Trophoblast cell (in vitro differentiated cells and primary cell): ENCODE measurements at regions not wholly inside any gene's neighbourhood (a gene's known extent, or its start where the extent isn't known, plus 50 kb on each side); places are given as distances from the start of the nearest gene placed in this dataset.

Experiments
- DNase-seq, 2 donors: peaks; one replicate each; pipeline ENCODE4 v3.0.0-alpha.2; 2016
- H2AFZ ChIP-seq: 2 replicates; pipeline ENCODE4 v1.6.1; 2013; ENCODE audit warnings: low read length, moderate library complexity, mild to moderate bottlenecking; ENCODE audit not compliant: insufficient read depth, poor library complexity
- H2AK5ac ChIP-seq: 2 replicates; pipeline ENCODE4 v1.6.1; 2013; ENCODE audit warnings: mild to moderate bottlenecking, low read length
- H2BK120ac ChIP-seq: 2 replicates; pipeline ENCODE4 v1.6.1; 2013; ENCODE audit warnings: low read length, mild to moderate bottlenecking, moderate library complexity; ENCODE audit not compliant: insufficient read depth, poor library complexity
- H2BK12ac ChIP-seq: 2 replicates; pipeline ENCODE4 v1.6.1; 2013; ENCODE audit warnings: mild to moderate bottlenecking, low read length, moderate library complexity
- H2BK5ac ChIP-seq: 2 replicates; pipeline ENCODE4 v1.6.1; 2013; ENCODE audit warnings: low read length, low read depth, moderate library complexity, mild to moderate bottlenecking; ENCODE audit not compliant: poor library complexity
- H3K14ac ChIP-seq: 2 replicates; pipeline ENCODE4 v1.6.1; 2013; ENCODE audit warnings: mild to moderate bottlenecking, low read length
- H3K18ac ChIP-seq: 2 replicates; pipeline ENCODE4 v1.6.1; 2013; ENCODE audit warnings: mild to moderate bottlenecking, low read length
- H3K23ac ChIP-seq: 2 replicates; pipeline ENCODE4 v1.6.1; 2013; ENCODE audit warnings: low read length
- H3K27ac ChIP-seq: 2 replicates; pipeline ENCODE4 v1.5.1; 2013; ENCODE audit warnings: low read depth, mild to moderate bottlenecking, inconsistent platforms, low read length, moderate library complexity
- H3K27me3 ChIP-seq: 2 replicates; pipeline ENCODE4 v1.6.1; 2013; ENCODE audit warnings: inconsistent platforms, mild to moderate bottlenecking, low read length, moderate library complexity; ENCODE audit not compliant: insufficient read depth
- H3K36me3 ChIP-seq, 2 experiments: 1 replicate in 1 of 2; 2 replicates in 1 of 2; pipeline ENCODE4 v1.6.1; 2013; ENCODE audit warnings: low read length in 2 of 2, mild to moderate bottlenecking in 2 of 2, moderate library complexity in 1 of 2; ENCODE audit not compliant: insufficient read depth in 2 of 2, control insufficient read depth in 1 of 2
- H3K4ac ChIP-seq: 2 replicates; pipeline ENCODE4 v1.6.1; 2013; ENCODE audit warnings: low read depth, mild to moderate bottlenecking, low read length, moderate library complexity
- H3K4me1 ChIP-seq, 2 experiments: 1 replicate in 1 of 2; 2 replicates in 1 of 2; pipeline ENCODE4 v1.6.1; 2013; ENCODE audit warnings: low read length in 2 of 2, mild to moderate bottlenecking in 2 of 2, moderate library complexity in 1 of 2; ENCODE audit not compliant: insufficient read depth in 2 of 2, control insufficient read depth in 1 of 2
- H3K4me2 ChIP-seq: 2 replicates; pipeline ENCODE4 v1.6.1; 2013; ENCODE audit warnings: inconsistent platforms, mild to moderate bottlenecking, low read length, moderate library complexity
- H3K4me3 ChIP-seq: 2 replicates; pipeline ENCODE4 v1.5.1; 2013; ENCODE audit warnings: mild to moderate bottlenecking, low read depth, low read length, inconsistent platforms
- H3K79me1 ChIP-seq: one replicate; pipeline ENCODE4 v1.6.1; 2013; ENCODE audit warnings: low read length
- H3K79me2 ChIP-seq: 2 replicates; pipeline ENCODE4 v1.6.1; 2013; ENCODE audit warnings: low read length, mild to moderate bottlenecking; ENCODE audit not compliant: control insufficient read depth, insufficient read depth, poor library complexity
- H3K9ac ChIP-seq: 2 replicates; pipeline ENCODE4 v1.6.1; 2013; ENCODE audit warnings: mild to moderate bottlenecking, low read length
- H3K9me3 ChIP-seq: 2 replicates; pipeline ENCODE4 v1.6.1; 2013; ENCODE audit warnings: low read depth, mild to moderate bottlenecking, control low read depth, inconsistent platforms, low read length; ENCODE audit not compliant: insufficient read depth
- H4K12ac ChIP-seq: 2 replicates; pipeline ENCODE4 v1.6.1; 2013; ENCODE audit warnings: low read depth, mild to moderate bottlenecking, low read length, moderate library complexity
- H4K8ac ChIP-seq: 2 replicates; pipeline ENCODE4 v1.6.1; 2013; ENCODE audit warnings: low read depth, mild to moderate bottlenecking, low read length, moderate library complexity
- H4K91ac ChIP-seq: one replicate; pipeline ENCODE4 v1.6.1; 2013; ENCODE audit warnings: low read depth, mild to moderate bottlenecking, low read length, moderate library complexity
- WGBS: extraction: QIAGEN DNeasy Blood & Tissue Kit; methylation state at CpG from one replicate; pipeline ENCODE4 v1.1.7; 2013; ENCODE audit warnings: missing lambda C conversion rate; ENCODE audit not compliant: insufficient read length, insufficient coverage; ENCODE audit errors: extremely low coverage; 5-methylcytosine and 5-hydroxymethylcytosine counted together

DNA sequence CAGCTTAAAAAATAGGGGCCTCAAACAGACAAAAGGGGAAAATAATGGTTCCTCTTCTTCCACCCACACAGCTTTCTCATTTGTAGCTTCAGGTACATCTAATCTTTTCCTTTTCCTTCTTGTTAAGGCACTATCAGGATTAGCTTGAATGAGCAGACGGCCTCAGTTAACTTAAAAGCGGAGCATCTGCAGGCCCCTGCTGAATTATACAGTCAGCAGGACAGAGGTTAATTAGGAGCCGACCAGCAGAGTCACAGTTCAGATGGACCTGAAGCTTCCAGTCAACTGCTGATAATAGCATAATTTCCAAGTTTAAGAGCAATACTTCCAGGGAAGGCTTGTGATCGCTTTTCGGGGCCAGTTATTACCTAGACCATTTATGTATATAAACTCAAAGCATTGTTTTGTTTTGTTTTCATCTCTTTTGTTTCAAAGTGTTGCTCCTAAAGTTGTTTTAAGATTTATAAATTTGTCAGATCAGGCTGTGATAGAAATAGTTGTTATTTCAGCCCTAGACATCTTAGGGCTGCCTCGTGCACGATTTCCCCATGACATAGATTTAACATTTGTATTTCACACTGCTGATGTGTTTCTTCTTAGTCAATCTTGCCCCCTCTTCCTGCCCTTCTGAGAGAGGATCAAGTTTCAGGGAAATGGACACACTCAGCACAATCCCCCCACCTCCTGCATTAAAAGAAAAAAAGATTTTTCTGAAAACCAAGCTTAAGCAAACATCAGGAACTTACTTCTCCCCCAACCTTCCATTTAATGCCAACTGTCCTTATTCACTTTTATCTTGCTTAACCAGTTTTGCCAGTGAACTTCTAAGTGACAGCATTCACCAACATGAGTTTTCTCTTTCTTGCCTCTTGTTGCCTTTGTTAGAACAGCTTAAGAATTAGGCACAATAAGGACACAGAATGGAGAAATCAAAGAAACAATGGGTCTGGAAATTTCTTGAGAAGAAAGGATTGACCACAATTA, 449.8 kb downstream of the ARHGEF28 start:
- no peak overlapping the region for H2AK5ac ChIP-seq
- WGBS, result no CpG with 5 or more reads among the region's 7 CpGs
- H2BK120ac ChIP-seq, result no peak overlapping the region
- H3K4me3 ChIP-seq, result no peak overlapping the region
- H3K4me2 ChIP-seq, result no peak overlapping the region
- no peak overlapping the region for H3K23ac ChIP-seq
- no peaks in the 10 kb centered on the region for H3K9me3 ChIP-seq
- no peak overlapping the region for H3K14ac ChIP-seq
- H4K91ac ChIP-seq, result no peak overlapping the region
- H4K12ac ChIP-seq, result no peak overlapping the region
- peaks cover 3 to 11% of the 10 kb centered on the region in 2 experiments for H3K4me1 ChIP-seq
- peak overlapping the region; percentile 41 for H3K27ac ChIP-seq
- H4K8ac ChIP-seq, result no peak overlapping the region
- H3K18ac ChIP-seq, result no peak overlapping the region
- H3K36me3 ChIP-seq, result no peaks in the 10 kb centered on the region
- no peaks in the 10 kb centered on the region for H3K79me2 ChIP-seq
- H3K4ac ChIP-seq, result no peak overlapping the region
- no peak overlapping the region for H2AFZ ChIP-seq
- no peak overlapping the region for H2BK5ac ChIP-seq
- H2BK12ac ChIP-seq, result no peak overlapping the region
- no peak overlapping the region for H3K9ac ChIP-seq
- DNase-seq, result peak in 1 of 2 donors; percentile 45
- peaks cover 12% of the 10 kb centered on the region for H3K79me1 ChIP-seq
- no peaks in the 10 kb centered on the region for H3K27me3 ChIP-seq

DNA sequence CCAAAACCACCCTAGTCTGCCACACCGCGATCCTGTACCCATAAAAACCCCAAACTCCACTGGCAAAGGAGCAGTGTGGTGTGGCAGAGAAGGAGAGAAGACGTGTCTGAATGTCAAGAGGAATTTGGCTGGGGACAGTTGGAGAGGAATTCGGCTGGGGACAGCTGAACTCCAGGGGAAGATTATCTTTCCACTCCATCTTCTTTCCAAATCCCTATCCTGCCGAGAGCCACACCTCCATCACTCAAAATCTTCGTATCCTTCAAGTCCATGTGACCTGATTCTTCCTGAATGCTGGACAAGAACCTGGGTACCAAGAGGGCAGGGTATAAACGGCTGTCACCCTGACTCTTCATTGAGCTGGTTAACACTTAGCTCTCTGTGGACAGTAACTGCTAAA, 448.1 kb downstream of the ARHGEF28 start:
- Histone ChIP-seq H3K79me2 (no peaks in the 10 kb centered on the region), H3K4me3 (no peak overlapping the region), H2BK120ac (peak overlapping the region; percentile 74), H2AFZ (no peak overlapping the region), H4K91ac (peak overlapping the region; percentile 58), H4K8ac (no peak overlapping the region), H2BK5ac (no peak overlapping the region), H3K23ac (no peak overlapping the region), H3K4me2 (no peak overlapping the region), H3K4ac (no peak overlapping the region), H3K9ac (no peak overlapping the region), H3K79me1 (peaks cover 15% of the 10 kb centered on the region), H3K4me1 (peaks cover 3 to 11% of the 10 kb centered on the region in 2 experiments), H4K12ac (no peak overlapping the region), H2AK5ac (peak overlapping the region; percentile 39), H3K36me3 (no peaks in the 10 kb centered on the region), H3K14ac (no peak overlapping the region), H2BK12ac (peak overlapping the region; percentile 98), H3K27ac (no peak overlapping the region), H3K18ac (no peak overlapping the region), H3K9me3 (no peaks in the 10 kb centered on the region), H3K27me3 (no peaks in the 10 kb centered on the region)
- WGBS, result no CpG with 5 or more reads among the region's 7 CpGs
- no peak for DNase-seq

DNA sequence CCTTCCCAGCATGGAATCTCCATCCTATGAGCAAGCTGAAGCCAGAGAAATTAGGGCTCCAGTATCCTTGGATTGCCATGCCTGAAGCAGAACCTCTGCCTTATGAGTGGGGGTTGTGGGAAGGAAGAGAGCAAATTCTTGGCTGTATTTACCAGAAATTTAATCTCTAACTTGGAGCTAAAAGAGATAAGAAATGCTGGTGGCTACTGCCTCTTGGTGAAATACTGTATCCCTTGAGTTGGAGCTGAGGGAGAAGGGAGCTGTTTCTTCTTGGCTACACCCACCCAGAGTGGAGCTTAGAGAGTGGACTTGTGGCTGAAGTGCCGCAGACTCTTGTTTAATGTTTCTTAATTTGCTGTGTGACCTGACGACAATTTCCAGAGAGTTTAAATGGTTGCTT, 447.3 kb downstream of the ARHGEF28 start:
- Histone ChIP-seq H2AK5ac (no peak overlapping the region), H3K79me2 (no peaks in the 10 kb centered on the region), H3K27ac (no peak overlapping the region), H3K18ac (no peak overlapping the region), H3K14ac (no peak overlapping the region), H3K4ac (no peak overlapping the region), H2BK5ac (no peak overlapping the region), H2BK12ac (peak overlapping the region; percentile 15), H3K23ac (no peak overlapping the region), H3K4me1 (peaks cover 3 to 11% of the 10 kb centered on the region in 2 experiments), H3K9me3 (no peaks in the 10 kb centered on the region), H3K36me3 (no peaks in the 10 kb centered on the region), H4K91ac (no peak overlapping the region), H4K8ac (no peak overlapping the region), H3K9ac (no peak overlapping the region), H2AFZ (no peak overlapping the region), H3K4me3 (no peak overlapping the region), H3K79me1 (peaks cover 13% of the 10 kb centered on the region), H4K12ac (no peak overlapping the region), H3K27me3 (no peaks in the 10 kb centered on the region), H3K4me2 (no peak overlapping the region), H2BK120ac (peak overlapping the region; percentile 25)
- DNase-seq, result no peak
- no CpG with 5 or more reads among the region's 2 CpGs for WGBS

DNA sequence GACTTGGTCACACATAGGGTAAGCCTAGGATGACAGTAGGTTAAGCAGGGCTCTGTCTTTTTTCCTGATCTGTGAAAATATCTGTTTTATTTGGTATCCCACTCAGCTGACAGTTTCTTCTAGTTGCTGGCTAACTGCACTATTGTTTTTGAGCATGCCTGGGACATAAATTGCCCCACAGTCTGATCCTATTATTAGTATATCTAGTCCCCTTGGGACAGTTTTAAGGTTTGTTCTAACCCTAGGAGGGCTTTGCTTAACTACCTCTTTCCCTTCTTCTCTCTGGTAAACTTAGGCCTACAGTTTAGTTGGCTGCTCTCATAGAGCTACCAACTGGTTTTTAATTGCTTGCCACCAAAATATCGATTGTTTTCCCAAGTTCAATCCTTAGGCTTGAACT, 446.6 kb downstream of the ARHGEF28 start:
- no peak overlapping the region for H3K9ac ChIP-seq
- no CpG with 5 or more reads among the region's 1 CpG for WGBS
- no peak overlapping the region for H2BK12ac ChIP-seq
- H3K4me2 ChIP-seq, result no peak overlapping the region
- no peak overlapping the region for H2AFZ ChIP-seq
- no peaks in the 10 kb centered on the region for H3K79me2 ChIP-seq
- no peak overlapping the region for H4K91ac ChIP-seq
- peaks cover 14% of the 10 kb centered on the region for H3K79me1 ChIP-seq
- no peak overlapping the region for H4K12ac ChIP-seq
- H3K27me3 ChIP-seq, result no peaks in the 10 kb centered on the region
- no peak for DNase-seq
- no peak overlapping the region for H3K23ac ChIP-seq
- no peaks in the 10 kb centered on the region for H3K9me3 ChIP-seq
- no peak overlapping the region for H2BK5ac ChIP-seq
- no peak overlapping the region for H2AK5ac ChIP-seq
- H3K4me3 ChIP-seq, result no peak overlapping the region
- H3K4me1 ChIP-seq, result peaks cover 3 to 11% of the 10 kb centered on the region in 2 experiments
- no peak overlapping the region for H3K14ac ChIP-seq
- no peak overlapping the region for H3K27ac ChIP-seq
- H3K18ac ChIP-seq, result no peak overlapping the region
- H2BK120ac ChIP-seq, result no peak overlapping the region
- H4K8ac ChIP-seq, result no peak overlapping the region
- H3K4ac ChIP-seq, result no peak overlapping the region
- H3K36me3 ChIP-seq, result no peaks in the 10 kb centered on the region
